A549 (cell line): ENCODE measurements at regions not wholly inside any gene's neighbourhood (a gene's known extent, or its start where the extent isn't known, plus 50 kb on each side); places are given as distances from the start of the nearest gene placed in this dataset.
"Not testable (repeated sequence)": the region's sequence is repeated elsewhere in the genome, so short reads cannot be mapped to it uniquely, and the experiment has no call there.

Experiments used
- ATAC-seq, 2 experiments: fragments of 200-7000 bp in 1 of 2; fragments of >200 bp in 1 of 2; cut with Nextera tagmentation in 1 of 2; cut with Tn5 transposase in 1 of 2; 3 replicates each; pipeline versions ENCODE4 v1.8.0 to v1.9.1; 2018 to 2020; ENCODE audit warnings: mild to moderate bottlenecking in 1 of 2, moderate library complexity in 1 of 2
- CTCF ChIA-PET: fragments of 300-600 bp; sonication (Branson Sonifier 250); formaldehyde crosslinking; extraction: SDS; loops from one replicate; lab custom pipeline; 2021; ENCODE audit warnings: antibody characterized with exemption, inconsistent platforms; lab: Yijun Ruan, JAX
- POLR2A ChIA-PET: fragments of 350-600 bp; formaldehyde crosslinking; extraction: SDS; loops from one replicate; lab custom pipeline; 2021; ENCODE audit warnings: antibody characterized with exemption, inconsistent platforms; lab: Yijun Ruan, JAX
- DNase-seq, 2 experiments: peaks; one replicate each; pipeline versions ENCODE4 v3.0.0 to v3.0.0-alpha.2; 2011 to 2016; ENCODE audit warnings: low read depth in 1 of 2, low spot score in 1 of 2
- FAIRE-seq: peaks from 2 replicates; lab custom pipeline; 2011; peaks lifted over from hg19 to GRCh38; lab: Jason Lieb, UNC
- H3K27ac ChIP-seq, 2 experiments: fragments of >200 bp; sonication (Bioruptor Twin); formaldehyde crosslinking; 3 replicates each; pipeline ENCODE4 v1.5.1; 2016 to 2017
- H3K4me1 ChIP-seq: fragments of >200 bp; sonication (Bioruptor Twin); formaldehyde crosslinking; 3 replicates; pipeline ENCODE4 v1.6.1; 2016
- H3K4me2 ChIP-seq: fragments of >200 bp; sonication (Bioruptor Twin); formaldehyde crosslinking; 3 replicates; pipeline ENCODE4 v1.6.1; 2016
- H3K4me3 ChIP-seq: fragments of >200 bp; sonication (Bioruptor Twin); formaldehyde crosslinking; 3 replicates; pipeline ENCODE4 v1.5.1; 2016
- H3K9me3 ChIP-seq: fragments of >200 bp; sonication (Bioruptor Twin); formaldehyde crosslinking; 3 replicates; pipeline ENCODE4 v1.6.1; 2016
- CBX8 ChIP-seq: fragments of 200-600 bp; sonication (generic); IDR thresholded peaks from 2 replicates; pipeline ENCODE4 v1.6.1; 2016
- CEBPB ChIP-seq, 2 experiments: fragments of >200 bp in 1 of 2; sonication (Bioruptor Twin) in 1 of 2; formaldehyde crosslinking in 1 of 2; IDR thresholded peaks; 2 replicates each; pipeline ENCODE4 v1.6.1; 2012 to 2016
- CTCF ChIP-seq: fragments of >200 bp; sonication (Bioruptor Twin); formaldehyde crosslinking; IDR thresholded peaks from 3 replicates; pipeline ENCODE4 v1.5.1; 2016
- E2F6 ChIP-seq: IDR thresholded peaks from 2 replicates; pipeline ENCODE4 v1.6.1; 2012; ENCODE audit warnings: low read depth, borderline replicate concordance
- FOXS1 ChIP-seq: fragments of 250-450 bp; sonication (Bioruptor Pico); IDR thresholded peaks from 2 replicates; pipeline ENCODE4 v1.5.0; 2020; ENCODE audit warnings: mild to moderate bottlenecking, moderate library complexity
- HOXB5 ChIP-seq: fragments of 250-450 bp; sonication (Bioruptor Pico); IDR thresholded peaks from 2 replicates; pipeline ENCODE4 v1.5.0; 2020; ENCODE audit warnings: mild to moderate bottlenecking, moderate library complexity
- KDM1A ChIP-seq: fragments of 200-600 bp; sonication (generic); IDR thresholded peaks from 2 replicates; pipeline ENCODE4 v1.6.1; 2016; ENCODE audit warnings: low read depth, mild to moderate bottlenecking
- PBX3 ChIP-seq: IDR thresholded peaks from 2 replicates; pipeline ENCODE4 v1.6.1; 2012
- RAD21 ChIP-seq, 2 experiments: fragments of >200 bp in 1 of 2; sonication (Bioruptor Twin) in 1 of 2; formaldehyde crosslinking in 1 of 2; IDR thresholded peaks in 1 of 2; conservative IDR thresholded peaks in 1 of 2; 2 replicates in 1 of 2; 3 replicates in 1 of 2; pipeline ENCODE4 v1.6.1; 2012 to 2018; ENCODE audit warnings: inconsistent platforms in 1 of 2
- RNF2 ChIP-seq: fragments of 200-600 bp; sonication (generic); IDR thresholded peaks from 2 replicates; pipeline ENCODE4 v1.6.1; 2016; ENCODE audit warnings: low read depth, mild to moderate bottlenecking, antibody characterized with exemption, moderate library complexity, borderline replicate concordance
- SMC3 ChIP-seq: fragments of >200 bp; sonication (Bioruptor Twin); formaldehyde crosslinking; IDR thresholded peaks from 3 replicates; pipeline ENCODE4 v1.6.1; 2018; ENCODE audit warnings: inconsistent platforms
- TP53 ChIP-seq: fragments of 250-450 bp; sonication (Bioruptor Pico); IDR thresholded peaks from 2 replicates; pipeline ENCODE4 v1.5.0; 2021; ENCODE audit warnings: mild to moderate bottlenecking, moderate library complexity
- ZFP36 ChIP-seq: fragments of 450-650 bp; IDR thresholded peaks from 2 replicates; pipeline ENCODE4 v1.6.1; 2014; ENCODE audit warnings: borderline replicate concordance; ENCODE audit not compliant: partially characterized antibody
- ZSCAN20 ChIP-seq: fragments of 250-450 bp; sonication (Bioruptor Pico); IDR thresholded peaks from 2 replicates; pipeline ENCODE4 v1.8.0; 2022; ENCODE audit warnings: mild to moderate bottlenecking, moderate library complexity
- WGBS: methylation state at CpG from one replicate; pipeline ENCODE4 v1.1.6; 2017; ENCODE audit errors: missing lambda C conversion rate; 5-methylcytosine and 5-hydroxymethylcytosine counted together

- H3K4me3 ChIP-seq = no peak overlapping the region
- CTCF ChIA-PET = no interaction called here
- ATAC-seq (no peak), DNase-seq (no peak), FAIRE-seq (no peak)
- no peak overlapping the region for H3K4me2 ChIP-seq
- no peak overlapping the region for H3K27ac ChIP-seq
- POLR2A ChIA-PET = no interaction called here
- TF ChIP-seq CBX8 (no peak), ZSCAN20 (CRISPR knock-in tag) (no peak), ZFP36 (no peak), CEBPB (IDR thresholded peaks at IDR 0.05) (no peak), TP53 (no peak)
- TF ChIP-seq, all 56 proteins: peak for 0
- 9% methylated on average over 5 of the region's 5 CpGs for WGBS
- Histone ChIP-seq H3K9me3 (no peaks in the 10 kb centered on the region), H3K4me1 (no peaks in the 10 kb centered on the region)
Measured at GRCh38 chr1:60791226-60791625, 291.1 kb upstream of the NFIA start.

GRCh38 chr1:60773099-60773498, 309.3 kb upstream of the NFIA start:
- 44% methylated on average over 2 of the region's 2 CpGs for WGBS
- POLR2A ChIA-PET = not testable (repeated sequence)

GRCh38 chr1:60769082-60769481, 313.3 kb upstream of the NFIA start:
- TF ChIP-seq SMC3 (no peak), KDM1A (no peak)
- H3K4me1 ChIP-seq = no peaks in the 10 kb centered on the region
- CTCF ChIA-PET = interaction anchor here (1.0 kb wide), 1 partner anchor 487 kb away, joined by 3 read pairs; no protein-coding TSS in a partner anchor
- no peaks in the 10 kb centered on the region for H3K9me3 ChIP-seq
- FAIRE-seq (no peak), DNase-seq (no peak), ATAC-seq (no peak)
- no peak overlapping the region for H3K27ac ChIP-seq
- 7% methylated on average over 1 of the region's 1 CpG for WGBS
- H3K4me2 ChIP-seq = no peak overlapping the region
- POLR2A ChIA-PET = no interaction called here
- H3K4me3 ChIP-seq = no peak overlapping the region

More at GRCh38 chr1:60773099-60773498, 309.3 kb upstream of the NFIA start:
- H3K9me3 ChIP-seq, DNase-seq, FAIRE-seq, H3K27ac ChIP-seq, H3K4me3 ChIP-seq, H3K4me1 ChIP-seq, H3K4me2 ChIP-seq, CTCF ChIA-PET, ATAC-seq: not testable (repeated sequence)

- Histone ChIP-seq H3K4me1 (no peaks in the 10 kb centered on the region), H3K9me3 (no peaks in the 10 kb centered on the region), H3K4me3 (no peak overlapping the region), H3K27ac (no peak overlapping the region), H3K4me2 (no peak overlapping the region)
- TF ChIP-seq CTCF (peak; percentile 36; the same call in 2 of the 3 replicates), PBX3 (no peak), HOXB5 (CRISPR knock-in tag) (no peak), CBX8 (no peak), E2F6 (no peak), FOXS1 (CRISPR knock-in tag) (no peak), RNF2 (no peak), RAD21 (conservative IDR thresholded peaks at IDR 0.05 in 1 of 2, IDR thresholded peaks at IDR 0.05 in 1 of 2) (peak; percentile 31 to 53; a peak in 3 of 5 replicates)
- DNase-seq (peak in 1 of 2 experiments; percentile 39), FAIRE-seq (no peak), ATAC-seq (peak in 1 of 2 experiments; percentile 71; a peak in 2 of 6 replicates)
- ChIA-PET CTCF (interaction anchor here (1.1 to 1.7 kb wide), 2 partner anchors 12 to 19 kb away, joined by 3 read pairs; no protein-coding TSS in a partner anchor), POLR2A (no interaction called here)
- 5% methylated on average over 5 of the region's 5 CpGs for WGBS
Measured at GRCh38 chr1:60765204-60765603, 317.2 kb upstream of the NFIA start.
